IMR-90 (cell line): ENCODE measurements at regions not wholly inside any gene's neighbourhood (a gene's known extent, or its start where the extent isn't known, plus 50 kb on each side); places are given as distances from the start of the nearest gene placed in this dataset.

Experiments used
- ATAC-seq: fragments of 200-7000 bp; cut with Tn5 transposase; 2 replicates; pipeline ENCODE4 v1.9.1; 2020; ENCODE audit warnings: low read depth, mild to moderate bottlenecking, moderate library complexity
- BruUV-seq: library from RNA; stranded (reverse); fragments of 400-500 nt; replicated peaks from 2 replicates; lab custom pipeline; 2021; lab: Mats Ljungman, UMichigan
- CTCF ChIA-PET: fragments of 300-600 bp; formaldehyde crosslinking; extraction: SDS; loops from one replicate; lab custom pipeline; 2021; ENCODE audit warnings: antibody characterized with exemption; lab: Yijun Ruan, JAX
- POLR2A ChIA-PET: fragments of 300-600 bp; sonication (Branson Sonifier 250); formaldehyde crosslinking; loops from one replicate; lab custom pipeline; 2022; ENCODE audit warnings: antibody characterized with exemption; ENCODE audit not compliant: unreplicated experiment; lab: Charles Lee
- DNase-seq: peaks from one replicate; pipeline ENCODE4 v3.0.0; 2013
- H2AFZ ChIP-seq: replicated peaks from 2 replicates; pipeline ENCODE3; 2013; ENCODE audit warnings: low read length, mild to moderate bottlenecking; ENCODE audit not compliant: poor library complexity
- H2AK5ac ChIP-seq: 2 replicates; pipeline ENCODE4 v1.6.1; 2013; ENCODE audit warnings: low read depth, low read length, inconsistent platforms
- H2AK9ac ChIP-seq: replicated peaks from 2 replicates; pipeline ENCODE3; 2013; ENCODE audit warnings: mild to moderate bottlenecking, low read depth, low read length, moderate library complexity; ENCODE audit not compliant: poor library complexity
- H2BK120ac ChIP-seq: 2 replicates; pipeline ENCODE4 v1.6.1; 2013; ENCODE audit warnings: low read depth, low read length, inconsistent platforms
- H2BK15ac ChIP-seq: 3 replicates; pipeline ENCODE4 v1.6.1; 2013; ENCODE audit warnings: low read depth, low read length, inconsistent platforms
- H2BK20ac ChIP-seq: 2 replicates; pipeline ENCODE4 v1.6.1; 2013; ENCODE audit warnings: low read depth, mild to moderate bottlenecking, inconsistent platforms, low read length, moderate library complexity
- H2BK5ac ChIP-seq: 2 replicates; pipeline ENCODE4 v1.6.1; 2013; ENCODE audit warnings: mild to moderate bottlenecking, low read depth, low read length, inconsistent platforms; ENCODE audit not compliant: poor library complexity, severe bottlenecking
- H3K14ac ChIP-seq: replicated peaks from 2 replicates; pipeline ENCODE4 v1.6.1; 2013; ENCODE audit warnings: low read depth, low read length, inconsistent platforms
- H3K18ac ChIP-seq: 2 replicates; pipeline ENCODE4 v1.6.1; 2013; ENCODE audit warnings: low read depth, low read length, control low read depth
- H3K23ac ChIP-seq: 2 replicates; pipeline ENCODE4 v1.6.1; 2013; ENCODE audit warnings: low read depth, low read length, inconsistent platforms
- H3K27ac ChIP-seq: 2 replicates; pipeline ENCODE4 v1.5.1; 2013; ENCODE audit warnings: mild to moderate bottlenecking, control low read depth, low read length; ENCODE audit not compliant: insufficient read depth
- H3K27me3 ChIP-seq: 2 replicates; pipeline ENCODE4 v1.6.1; 2013; ENCODE audit warnings: low read length; ENCODE audit not compliant: control insufficient read depth, insufficient read depth
- H3K36me3 ChIP-seq: 2 replicates; pipeline ENCODE4 v1.6.1; 2013; ENCODE audit warnings: low read length, mixed read lengths; ENCODE audit not compliant: control insufficient read depth, insufficient read depth
- H3K4ac ChIP-seq: 2 replicates; pipeline ENCODE4 v1.6.1; 2013; ENCODE audit warnings: low read depth, low read length, inconsistent platforms
- H3K4me1 ChIP-seq: 2 replicates; pipeline ENCODE4 v1.6.1; 2013; ENCODE audit warnings: low read length, mixed read lengths; ENCODE audit not compliant: control insufficient read depth, insufficient read depth
- H3K4me2 ChIP-seq: 2 replicates; pipeline ENCODE4 v1.6.1; 2013; ENCODE audit warnings: low read depth, mild to moderate bottlenecking, control low read depth, low read length, moderate library complexity
- H3K4me3 ChIP-seq: 2 replicates; pipeline ENCODE4 v1.5.1; 2013; ENCODE audit warnings: low read depth, mild to moderate bottlenecking, control low read depth, low read length, moderate library complexity; ENCODE audit not compliant: insufficient read depth
- H3K56ac ChIP-seq: 2 replicates; pipeline ENCODE4 v1.6.1; 2013; ENCODE audit warnings: low read length, inconsistent platforms; ENCODE audit not compliant: insufficient read depth; ENCODE audit errors: extremely low read depth
- H3K79me1 ChIP-seq, 2 experiments: 2 replicates each; pipeline ENCODE4 v1.6.1; 2013; ENCODE audit warnings: low read length in 2 of 2, inconsistent platforms in 1 of 2, low read depth in 1 of 2
- H3K9ac ChIP-seq: 2 replicates; pipeline ENCODE4 v1.6.1; 2013; ENCODE audit warnings: low read depth, low read length, control low read depth
- H3K9me1 ChIP-seq: 2 replicates; pipeline ENCODE4 v1.6.1; 2013; ENCODE audit warnings: low read length, inconsistent platforms; ENCODE audit not compliant: insufficient read depth
- H3K9me3 ChIP-seq: 2 replicates; pipeline ENCODE4 v1.6.1; 2013; ENCODE audit warnings: low read length; ENCODE audit not compliant: control insufficient read depth, insufficient read depth
- H4K20me1 ChIP-seq: 2 replicates; pipeline ENCODE4 v1.6.1; 2013; ENCODE audit warnings: low read length, inconsistent platforms; ENCODE audit not compliant: insufficient read depth
- H4K5ac ChIP-seq: 2 replicates; pipeline ENCODE4 v1.6.1; 2013; ENCODE audit warnings: mild to moderate bottlenecking, low read depth, low read length, control low read depth
- H4K8ac ChIP-seq, 2 experiments: 2 replicates each; pipeline ENCODE4 v1.6.1; 2013; ENCODE audit warnings: low read depth in 2 of 2, low read length in 2 of 2, control low read depth in 1 of 2, inconsistent platforms in 1 of 2
- H4K91ac ChIP-seq: 2 replicates; pipeline ENCODE4 v1.6.1; 2013; ENCODE audit warnings: low read depth, low read length, inconsistent platforms; ENCODE audit not compliant: insufficient read depth
- RFX5 ChIP-seq: IDR thresholded peaks from 2 replicates; pipeline ENCODE4 v1.8.0; 2012; ENCODE audit warnings: low read depth, mild to moderate bottlenecking, low read length, moderate library complexity
- WGBS, 2 experiments: methylation state at CpG; one replicate each; pipeline versions ENCODE4 v1.1.5 to v1.1.7; 2013; ENCODE audit warnings: missing lambda C conversion rate in 2 of 2; ENCODE audit not compliant: insufficient read length in 1 of 2; ENCODE audit errors: extremely low coverage in 2 of 2; 5-methylcytosine and 5-hydroxymethylcytosine counted together
- dilution Hi-C: fragments of 300-500 bp; cut with HindIII; formaldehyde crosslinking; loops from one replicate; pipeline ENCODE4 v1.14.3; 2018; ENCODE audit warnings: low sequenced_read_pairs; ENCODE audit not compliant: unreplicated experiment
- in situ Hi-C: fragments of 300-500 bp; cut with MboI; formaldehyde crosslinking; loops from 3 replicates; pipeline ENCODE4 v1.14.3; 2019; ENCODE audit warnings: low sequenced_read_pairs, inconsistent platforms, mixed read lengths
- intact Hi-C: fragments of 100-400 bp; cut with micrococcal nuclease; formaldehyde crosslinking; loops from 2 replicates; pipeline ENCODE4 v1.10.0; 2022

GRCh38 chr11:131070365-131070764 lies 154.1 kb upstream of the SNX19 start:
- ChIA-PET CTCF (interaction anchor here (0.6 to 2.2 kb wide), 5 partner anchors 9 to 604 kb away, joined by 3 to 6 read pairs (median 4); no protein-coding TSS in a partner anchor), POLR2A (no interaction called here)
- no peaks in the 10 kb centered on the region; the same call in 1 of the 2 replicates for H3K9me1 ChIP-seq
- H2BK20ac ChIP-seq = no peak overlapping the region
- in situ Hi-C loops = loop anchor here (25.0 kb wide), 1 partner anchor 442 kb away; no protein-coding TSS in a partner anchor
- no TSS peak for BruUV-seq
- H3K4me3 ChIP-seq = no peak overlapping the region
- H4K5ac ChIP-seq = no peak overlapping the region
- H3K9ac ChIP-seq = no peak overlapping the region
- H2AFZ ChIP-seq = no peak overlapping the region
- no peak overlapping the region for H2BK5ac ChIP-seq
- no peak overlapping the region for H2BK120ac ChIP-seq
- H4K20me1 ChIP-seq = no peaks in the 10 kb centered on the region
- H3K14ac ChIP-seq = no peak overlapping the region
- H3K4me2 ChIP-seq = no peak overlapping the region
- DNase-seq (no peak), ATAC-seq (no peak)
- no peak overlapping the region for H2BK15ac ChIP-seq
- dilution Hi-C loops = no loop called here
- H3K36me3 ChIP-seq = no peaks in the 10 kb centered on the region
- 90% methylated on average over 2 of the region's 4 CpGs; no CpG with 5 or more reads in 1 of the 2 experiments for WGBS, 2 experiments
- H2AK9ac ChIP-seq = no peak overlapping the region
- TF ChIP-seq RFX5 = no peak
- no peak overlapping the region for H3K23ac ChIP-seq
- H2AK5ac ChIP-seq = no peak overlapping the region
- peaks cover 2% of the 10 kb centered on the region; the same call in 1 of the 2 replicates for H3K27me3 ChIP-seq
- no peak overlapping the region for H3K18ac ChIP-seq
- no peaks in the 10 kb centered on the region for H3K9me3 ChIP-seq
- H4K8ac ChIP-seq = no peak overlapping the region
- no peak overlapping the region for H3K27ac ChIP-seq
- no peak overlapping the region for H3K4ac ChIP-seq
- H4K91ac ChIP-seq = no peak overlapping the region
- no peaks in the 10 kb centered on the region; the same call in 1 of the 2 replicates for H3K4me1 ChIP-seq
- intact Hi-C loops = no loop called here
- no peaks in the 10 kb centered on the region for H3K79me1 ChIP-seq
- H3K56ac ChIP-seq = no peak overlapping the region
